HepG2 (cell line): ENCODE measurements at regions not wholly inside any gene's neighbourhood (a gene's known extent, or its start where the extent isn't known, plus 50 kb on each side); places are given as distances from the start of the nearest gene placed in this dataset.

ENCODE experiments used
- CEBPG ChIP-seq: IDR thresholded peaks from 2 replicates; pipeline ENCODE4 v1.6.1; 2016
- CSRNP1 ChIP-seq: sonication (generic); formaldehyde crosslinking; IDR thresholded peaks from 2 replicates; pipeline ENCODE4 v1.8.1; 2023; ENCODE audit warnings: mild to moderate bottlenecking, missing genetic modification reagents
- EP300 ChIP-seq, 3 experiments: sonication (generic) in 1 of 3; formaldehyde crosslinking in 1 of 3; IDR thresholded peaks; 2 replicates each; pipeline versions ENCODE4 v1.5.1 to v1.6.1; 2011 to 2020; ENCODE audit warnings: low read depth in 2 of 3, low read length in 2 of 3, borderline replicate concordance in 1 of 3, improper control_type of control experiment in 1 of 3, mild to moderate bottlenecking in 1 of 3, missing genetic modification reagents in 1 of 3, moderate library complexity in 1 of 3
- FOXC1 ChIP-seq: sonication (generic); formaldehyde crosslinking; IDR thresholded peaks from 2 replicates; pipeline ENCODE4 v1.8.0; 2022; ENCODE audit warnings: mild to moderate bottlenecking, missing genetic modification reagents, borderline replicate concordance
- HNF4A ChIP-seq: sonication (generic); formaldehyde crosslinking; IDR thresholded peaks from 2 replicates; pipeline ENCODE4 v1.4.0; 2020; ENCODE audit warnings: missing genetic modification reagents
- ISL2 ChIP-seq: sonication (generic); formaldehyde crosslinking; IDR thresholded peaks from 2 replicates; pipeline ENCODE4 v1.5.0; 2020; ENCODE audit warnings: missing genetic modification reagents
- KAT8 ChIP-seq: IDR thresholded peaks from 2 replicates; pipeline ENCODE4 v1.6.1; 2016; ENCODE audit warnings: missing genetic modification reagents, missing compliant biosample characterization
- LCORL ChIP-seq, 2 experiments: fragments of 450-650 bp in 1 of 2; sonication (generic) in 1 of 2; formaldehyde crosslinking in 1 of 2; IDR thresholded peaks; 2 replicates each; pipeline versions ENCODE4 v1.5.0 to v1.6.1; 2017 to 2020; ENCODE audit warnings: antibody characterized with exemption in 1 of 2, missing genetic modification reagents in 1 of 2
- MAFF ChIP-seq: IDR thresholded peaks from 2 replicates; pipeline ENCODE4 v1.6.1; 2011; ENCODE audit warnings: low read depth, low read length, improper control_type of control experiment
- NFIC ChIP-seq: IDR thresholded peaks from 2 replicates; pipeline ENCODE4 v1.6.1; 2012; ENCODE audit warnings: mild to moderate bottlenecking, low read length, inconsistent platforms
- NFYC ChIP-seq: IDR thresholded peaks from 2 replicates; pipeline ENCODE4 v1.6.1; 2016; ENCODE audit warnings: missing genetic modification reagents, missing compliant biosample characterization
- PCBP2 ChIP-seq: fragments of 200-400 bp; formaldehyde crosslinking; optimal IDR thresholded peaks from 2 replicates; pipeline ENCODE3; 2018; ENCODE audit warnings: low read length, low read depth; ENCODE audit not compliant: poor library complexity, severe bottlenecking
- PHF21A ChIP-seq: sonication (generic); formaldehyde crosslinking; IDR thresholded peaks from 2 replicates; pipeline ENCODE4 v1.5.0; 2020; ENCODE audit warnings: mild to moderate bottlenecking, missing genetic modification reagents
- POGZ ChIP-seq: sonication (generic); formaldehyde crosslinking; IDR thresholded peaks from 2 replicates; pipeline ENCODE4 v1.4.0; 2020; ENCODE audit warnings: mild to moderate bottlenecking, missing genetic modification reagents
- REPIN1 ChIP-seq: sonication (generic); formaldehyde crosslinking; IDR thresholded peaks from 2 replicates; pipeline ENCODE4 v1.8.0; 2022; ENCODE audit warnings: missing genetic modification reagents, low read depth, mild to moderate bottlenecking, borderline replicate concordance
- SIX1 ChIP-seq: sonication (generic); formaldehyde crosslinking; IDR thresholded peaks from 2 replicates; pipeline ENCODE4 v1.4.0; 2020; ENCODE audit warnings: missing genetic modification reagents, borderline replicate concordance
- SOX6 ChIP-seq, 2 experiments: fragments of 450-650 bp in 1 of 2; sonication (generic) in 1 of 2; formaldehyde crosslinking in 1 of 2; IDR thresholded peaks; 2 replicates each; pipeline versions ENCODE4 v1.4.0 to v1.6.1; 2017 to 2020; ENCODE audit warnings: antibody characterized with exemption in 1 of 2, mild to moderate bottlenecking in 1 of 2, missing genetic modification reagents in 1 of 2
- TFDP1 ChIP-seq: IDR thresholded peaks from 2 replicates; pipeline ENCODE4 v1.6.1; 2016; ENCODE audit warnings: missing compliant biosample characterization, missing genetic modification reagents, borderline replicate concordance
- ZNF33A ChIP-seq: sonication (generic); formaldehyde crosslinking; IDR thresholded peaks from 2 replicates; pipeline ENCODE4 v1.5.1; 2020; ENCODE audit warnings: missing genetic modification reagents, mild to moderate bottlenecking, moderate library complexity, borderline replicate concordance
- ZNF564 ChIP-seq: sonication (generic); formaldehyde crosslinking; IDR thresholded peaks from 2 replicates; pipeline ENCODE4 v1.8.1; 2023; ENCODE audit warnings: mild to moderate bottlenecking, missing genetic modification reagents
- TF ChIP-seq, protein P1 (sequence below): sonication (generic); formaldehyde crosslinking; IDR thresholded peaks from 2 replicates; pipeline ENCODE4 v1.4.0; 2020; ENCODE audit warnings: missing genetic modification reagents
- TF ChIP-seq, protein P2 (sequence below), 2 experiments: sonication (generic) in 1 of 2; formaldehyde crosslinking in 1 of 2; IDR thresholded peaks; 2 replicates each; pipeline versions ENCODE4 v1.4.0 to v1.6.1; 2018 to 2020; ENCODE audit warnings: missing genetic modification reagents in 2 of 2, borderline replicate concordance in 1 of 2, low read depth in 1 of 2, mild to moderate bottlenecking in 1 of 2, missing biosample characterization in 1 of 2

DNA sequence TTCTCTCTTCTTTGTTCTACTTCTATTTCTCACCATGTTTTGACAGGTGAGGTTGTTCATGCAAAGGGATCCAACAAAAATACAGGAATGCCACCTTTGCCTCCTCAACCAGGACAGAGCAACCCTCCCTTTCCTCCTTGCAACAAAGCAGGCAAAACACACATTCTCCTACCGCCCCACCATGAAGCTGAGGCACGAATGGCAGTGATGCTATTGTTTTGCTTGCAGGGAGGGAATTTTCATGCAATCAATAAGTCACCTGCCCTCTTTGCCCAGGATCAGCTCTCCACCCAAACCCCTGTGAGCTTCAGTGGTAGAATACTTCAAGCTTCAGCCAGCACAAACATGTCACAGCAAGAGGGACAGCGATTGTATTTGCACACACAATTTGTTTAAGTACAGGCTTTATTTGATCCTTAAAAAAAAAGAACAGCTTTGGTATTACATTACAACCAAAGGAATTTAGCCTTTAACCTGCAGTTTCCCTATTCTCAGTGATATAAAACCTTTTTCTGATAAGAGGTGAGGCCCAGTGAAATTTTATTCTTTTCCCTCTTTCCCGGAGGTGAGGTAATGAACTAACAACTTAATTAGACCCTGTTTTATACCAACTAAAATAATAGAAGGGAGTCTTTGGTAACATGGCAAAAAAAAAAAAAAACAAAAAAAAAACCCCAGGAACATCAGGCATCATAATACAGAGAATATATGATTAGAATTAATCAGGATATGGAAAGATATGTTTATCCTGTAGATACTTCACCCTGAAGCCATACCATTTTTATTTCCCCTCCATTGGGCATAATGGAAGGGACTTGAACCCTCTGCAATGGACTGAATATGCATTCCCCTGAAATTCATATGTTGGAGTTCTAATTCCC lies 87.0 kb upstream of the EEA1 start (continued):
- no peak for TF ChIP-seq PCBP2
- TF ChIP-seq PHF21A (CRISPR knock-in tag): peak; percentile 78
- peak; percentile 48; the same call in 1 of the 2 replicates for TF ChIP-seq TFDP1 (CRISPR knock-in tag)
- peak; percentile 63 for TF ChIP-seq POGZ
- TF ChIP-seq, protein P1, sequence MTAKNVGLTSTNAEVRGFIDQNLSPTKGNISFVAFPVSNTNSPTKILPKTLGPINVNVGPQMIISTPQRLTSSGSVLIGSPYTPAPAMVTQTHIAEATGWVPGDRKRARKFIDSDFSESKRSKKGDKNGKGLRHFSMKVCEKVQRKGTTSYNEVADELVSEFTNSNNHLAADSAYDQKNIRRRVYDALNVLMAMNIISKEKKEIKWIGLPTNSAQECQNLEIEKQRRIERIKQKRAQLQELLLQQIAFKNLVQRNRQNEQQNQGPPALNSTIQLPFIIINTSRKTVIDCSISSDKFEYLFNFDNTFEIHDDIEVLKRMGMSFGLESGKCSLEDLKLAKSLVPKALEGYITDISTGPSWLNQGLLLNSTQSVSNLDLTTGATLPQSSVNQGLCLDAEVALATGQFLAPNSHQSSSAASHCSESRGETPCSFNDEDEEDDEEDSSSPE (CRISPR knock-in tag): 0 out of 2 replicates have a peak, but pooled peaks have one; percentile 34
- TF ChIP-seq CSRNP1: 0 out of 2 replicates have a peak, but pooled peaks have one; percentile 26
- peak; percentile 39 for TF ChIP-seq KAT8 (CRISPR knock-in tag)
- TF ChIP-seq REPIN1 (CRISPR knock-in tag): peak; percentile 70; the same call in 1 of the 2 replicates
- peak; percentile 23; the same call in 1 of the 2 replicates for TF ChIP-seq MAFF
- TF ChIP-seq HNF4A (CRISPR knock-in tag): peak; percentile 31; the same call in 1 of the 2 replicates
- peak; percentile 65 for TF ChIP-seq NFIC
- no peak for TF ChIP-seq ZNF564
- TF ChIP-seq CEBPG (CRISPR knock-in tag): peak; percentile 27; the same call in 1 of the 2 replicates
- TF ChIP-seq, protein P2, sequence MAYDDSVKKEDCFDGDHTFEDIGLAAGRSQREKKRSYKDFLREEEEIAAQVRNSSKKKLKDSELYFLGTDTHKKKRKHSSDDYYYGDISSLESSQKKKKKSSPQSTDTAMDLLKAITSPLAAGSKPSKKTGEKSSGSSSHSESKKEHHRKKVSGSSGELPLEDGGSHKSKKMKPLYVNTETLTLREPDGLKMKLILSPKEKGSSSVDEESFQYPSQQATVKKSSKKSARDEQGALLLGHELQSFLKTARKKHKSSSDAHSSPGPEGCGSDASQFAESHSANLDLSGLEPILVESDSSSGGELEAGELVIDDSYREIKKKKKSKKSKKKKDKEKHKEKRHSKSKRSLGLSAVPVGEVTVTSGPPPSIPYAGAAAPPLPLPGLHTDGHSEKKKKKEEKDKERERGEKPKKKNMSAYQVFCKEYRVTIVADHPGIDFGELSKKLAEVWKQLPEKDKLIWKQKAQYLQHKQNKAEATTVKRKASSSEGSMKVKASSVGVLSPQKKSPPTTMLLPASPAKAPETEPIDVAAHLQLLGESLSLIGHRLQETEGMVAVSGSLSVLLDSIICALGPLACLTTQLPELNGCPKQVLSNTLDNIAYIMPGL (CRISPR knock-in tag; IDR thresholded peaks at IDR 0.05; ENCODE audit: borderline replicate concordance in 1 of 2, low read depth in 1 of 2): peak in 1 of 2 experiments; percentile 60; a peak in 1 of 4 replicates
- TF ChIP-seq ISL2: peak; percentile 90
- TF ChIP-seq EP300 (IDR thresholded peaks at IDR 0.05; ENCODE audit: low read depth in 2 of 2, low read length in 2 of 2): peak; percentile 41 to 86; a peak in 2 of 4 replicates
- peak; percentile 56; the same call in 1 of the 2 replicates for TF ChIP-seq EP300 (CRISPR knock-in tag; IDR thresholded peaks at IDR 0.05; ENCODE audit: borderline replicate concordance)
- no peak for TF ChIP-seq LCORL (IDR thresholded peaks at IDR 0.05)
- TF ChIP-seq LCORL (CRISPR knock-in tag; IDR thresholded peaks at IDR 0.05): peak; percentile 44; the same call in 1 of the 2 replicates
- TF ChIP-seq FOXC1: 0 out of 2 replicates have a peak, but pooled peaks have one; percentile 24
- no peak for TF ChIP-seq SOX6 (IDR thresholded peaks at IDR 0.05)
- TF ChIP-seq SOX6 (CRISPR knock-in tag; IDR thresholded peaks at IDR 0.05): peak; percentile 99
- peak; percentile 91; the same call in 1 of the 2 replicates for TF ChIP-seq SIX1 (CRISPR knock-in tag)
- no peak for TF ChIP-seq ZNF33A
- peak; percentile 19; the same call in 1 of the 2 replicates for TF ChIP-seq NFYC (CRISPR knock-in tag)
